ENCODE measurements at regions not wholly inside any gene's neighbourhood (a gene's known extent, or its start where the extent isn't known, plus 50 kb on each side); places are given as distances from the start of the nearest gene placed in this dataset.

- TF ChIP-seq CTCF (IDR thresholded peaks at IDR 0.05) = no peak
- TF ChIP-seq POLR2A (IDR thresholded peaks at IDR 0.05) = no peak
These were observed 311.2 kb upstream of the PHF14 start for GRCh38 chr7:10662491-10662890.

All from testis (tissue), 2 donors.